Progenitor cell of endocrine pancreas (in vitro differentiated cells): ENCODE measurements at regions not wholly inside any gene's neighbourhood (a gene's known extent, or its start where the extent isn't known, plus 50 kb on each side); places are given as distances from the start of the nearest gene placed in this dataset.

Experiments used
- DNase-seq: peaks from one replicate; pipeline ENCODE4 v3.0.0; 2021; ENCODE audit warnings: low spot score; ENCODE audit not compliant: unreplicated experiment
- H3K27ac Mint-ChIP-seq: 2 replicates; pipeline ENCODE4 v1.8.0; 2021; ENCODE audit warnings: mild to moderate bottlenecking, moderate library complexity, mixed read lengths
- H3K27me3 Mint-ChIP-seq: 2 replicates; pipeline ENCODE4 v1.8.0; 2021; ENCODE audit warnings: mixed read lengths
- H3K36me3 Mint-ChIP-seq: 2 replicates; pipeline ENCODE4 v1.8.0; 2022; ENCODE audit warnings: mixed read lengths; ENCODE audit not compliant: insufficient read depth
- H3K4me1 Mint-ChIP-seq: 2 replicates; pipeline ENCODE4 v1.8.0; 2021; ENCODE audit warnings: low read depth, mixed read lengths
- H3K4me3 Mint-ChIP-seq: 2 replicates; pipeline ENCODE4 v1.8.0; 2021; ENCODE audit warnings: low read depth, mild to moderate bottlenecking, moderate library complexity, mixed read lengths
- H3K9me3 Mint-ChIP-seq: 2 replicates; pipeline ENCODE4 v1.8.0; 2021; ENCODE audit warnings: low read depth, mixed read lengths
- CTCF ChIP-seq: fragments of 200-600 bp; sonication (generic); IDR thresholded peaks from one replicate; pipeline ENCODE4 v1.5.0; 2021; ENCODE audit warnings: antibody characterized with exemption, mild to moderate bottlenecking; ENCODE audit not compliant: unreplicated experiment

GRCh38 chr11:60592601-60593000 is 77.4 kb downstream of the MS4A13 start:
- TF ChIP-seq CTCF: no peak
- no peak for DNase-seq
- H3K36me3 Mint-ChIP-seq: no peaks in the 10 kb centered on the region
- no peak overlapping the region for H3K4me3 Mint-ChIP-seq
- H3K27ac Mint-ChIP-seq: no peak overlapping the region
- no peaks in the 10 kb centered on the region for H3K9me3 Mint-ChIP-seq
- no peaks in the 10 kb centered on the region for H3K27me3 Mint-ChIP-seq
- H3K4me1 Mint-ChIP-seq: no peaks in the 10 kb centered on the region

GRCh38 chr11:60594998-60595642 is 79.9 kb downstream of the MS4A13 start:
- no peak for DNase-seq
- no peak overlapping the region for H3K4me3 Mint-ChIP-seq

DNA sequence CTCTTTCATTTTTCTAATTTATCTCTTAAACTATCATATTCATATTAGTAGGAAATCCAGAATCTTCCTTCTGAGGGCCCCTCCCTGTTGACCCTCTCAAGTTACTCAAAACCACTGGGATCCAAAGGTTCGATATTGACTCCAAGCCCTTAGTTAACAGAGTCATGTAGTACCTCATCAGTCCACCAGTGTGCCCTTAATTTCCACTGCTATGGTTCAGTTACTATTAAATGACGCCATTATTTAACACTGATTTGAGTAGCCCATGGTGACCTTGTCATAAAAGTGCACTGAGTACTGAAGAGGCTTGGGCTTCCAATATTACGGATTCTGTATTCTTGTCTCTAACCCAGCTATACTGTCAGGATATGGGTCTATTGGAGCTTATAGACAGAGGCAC is 91.9 kb upstream of the MS4A8 start:
- H3K36me3 Mint-ChIP-seq: no peaks in the 10 kb centered on the region
- no peak overlapping the region for H3K27ac Mint-ChIP-seq
- peaks cover 4% of the 10 kb centered on the region for H3K9me3 Mint-ChIP-seq
- H3K27me3 Mint-ChIP-seq: no peaks in the 10 kb centered on the region
- DNase-seq: no peak
- no peak overlapping the region for H3K4me3 Mint-ChIP-seq
- H3K4me1 Mint-ChIP-seq: peaks cover 10% of the 10 kb centered on the region
- TF ChIP-seq CTCF: peak; percentile 33

More at GRCh38 chr11:60594998-60595642, 79.9 kb downstream of the MS4A13 start:
- peaks cover 3% of the 10 kb centered on the region for H3K9me3 Mint-ChIP-seq
- no peaks in the 10 kb centered on the region for H3K4me1 Mint-ChIP-seq
- H3K27me3 Mint-ChIP-seq: no peaks in the 10 kb centered on the region
- no peaks in the 10 kb centered on the region for H3K36me3 Mint-ChIP-seq
- H3K27ac Mint-ChIP-seq: no peak overlapping the region
- no peak for TF ChIP-seq CTCF

DNA sequence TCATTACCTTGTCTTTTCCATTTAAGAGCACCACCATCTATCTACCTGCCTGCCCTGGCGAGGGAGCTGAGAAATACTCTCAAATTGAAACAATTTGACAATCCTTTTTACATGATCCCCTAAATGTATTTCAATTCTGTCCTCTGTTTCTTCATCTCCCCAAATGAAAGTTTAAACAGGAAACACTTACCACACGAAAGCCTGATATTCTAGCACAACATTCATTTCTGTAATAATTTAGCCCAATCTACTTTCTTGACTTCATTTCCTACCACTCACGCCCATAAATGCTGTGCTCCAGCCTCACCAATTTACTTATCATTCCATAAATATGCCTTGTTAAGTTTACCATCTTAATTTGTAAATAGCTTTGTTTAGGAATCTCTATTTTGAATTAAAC is 89.8 kb upstream of the MS4A8 start:
- Mint-ChIP-seq H3K36me3 (no peaks in the 10 kb centered on the region), H3K27me3 (no peaks in the 10 kb centered on the region), H3K4me1 (peaks cover 10% of the 10 kb centered on the region), H3K27ac (no peak overlapping the region), H3K9me3 (peaks cover 4% of the 10 kb centered on the region), H3K4me3 (no peak overlapping the region)
- no peak for DNase-seq
- no peak for TF ChIP-seq CTCF

DNA sequence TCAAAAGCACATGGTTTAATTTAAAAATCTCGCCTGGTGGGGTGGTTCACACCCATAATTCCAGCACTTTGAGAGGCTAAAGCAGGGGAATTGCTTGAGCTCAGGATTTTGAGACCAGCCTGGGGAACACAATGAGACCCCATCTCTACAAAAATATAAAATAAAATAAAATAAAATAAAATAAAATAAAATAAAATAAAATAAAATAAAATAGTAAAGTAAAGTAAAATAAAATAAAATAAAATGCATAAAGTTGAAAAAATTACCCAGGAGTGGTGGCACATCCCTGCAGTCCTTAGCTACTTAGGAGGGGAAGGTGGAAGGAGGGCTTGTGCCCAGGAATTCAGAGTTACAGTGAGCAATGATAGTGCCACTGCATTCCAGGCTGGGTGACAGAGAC is 88.7 kb upstream of the MS4A8 start:
- Mint-ChIP-seq H3K27ac (no peak overlapping the region), H3K4me3 (no peak overlapping the region), H3K4me1 (peaks cover 10% of the 10 kb centered on the region), H3K9me3 (no peaks in the 10 kb centered on the region), H3K36me3 (no peaks in the 10 kb centered on the region), H3K27me3 (no peaks in the 10 kb centered on the region)
- DNase-seq: no peak
- TF ChIP-seq CTCF: no peak
